LNCaP clone FGC (cell line): ENCODE measurements at regions not wholly inside any gene's neighbourhood (a gene's known extent, or its start where the extent isn't known, plus 50 kb on each side); places are given as distances from the start of the nearest gene placed in this dataset.

Experiments
- DNase-seq: peaks from one replicate; pipeline ENCODE4 v3.0.0-alpha.2; 2011; ENCODE audit warnings: low read depth
- H3K4me3 ChIP-seq: 2 replicates; pipeline ENCODE4 v1.5.1; 2011; ENCODE audit warnings: mild to moderate bottlenecking, low read depth, low read length, control low read depth
- TF ChIP-seq, protein P1 (sequence below): IDR thresholded peaks from 2 replicates; pipeline ENCODE4 v1.5.1; 2012; ENCODE audit warnings: mild to moderate bottlenecking; ENCODE audit not compliant: control insufficient read depth, insufficient read depth; ENCODE audit errors: extremely low read depth

DNA sequence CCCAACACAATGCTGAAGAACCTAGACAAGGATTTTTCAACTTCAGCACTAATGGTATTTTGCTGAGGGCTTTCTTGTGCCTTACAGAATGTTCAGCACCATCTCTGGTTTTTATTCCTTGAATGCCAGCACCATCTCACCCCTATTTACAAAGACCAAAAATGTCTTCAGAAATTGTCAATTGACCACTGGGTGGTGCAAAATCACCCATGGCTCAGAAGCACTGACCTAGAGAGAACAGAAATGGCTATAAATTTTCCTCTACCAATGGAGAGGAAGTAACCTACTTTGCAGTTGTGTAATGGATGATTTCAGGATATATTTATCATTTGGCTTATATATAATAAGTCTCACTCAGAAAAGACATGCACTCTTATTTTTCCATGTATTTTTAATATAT is 431.0 kb upstream of the IRAK1BP1 start:
- no peak overlapping the region for H3K4me3 ChIP-seq
- TF ChIP-seq, protein P1, sequence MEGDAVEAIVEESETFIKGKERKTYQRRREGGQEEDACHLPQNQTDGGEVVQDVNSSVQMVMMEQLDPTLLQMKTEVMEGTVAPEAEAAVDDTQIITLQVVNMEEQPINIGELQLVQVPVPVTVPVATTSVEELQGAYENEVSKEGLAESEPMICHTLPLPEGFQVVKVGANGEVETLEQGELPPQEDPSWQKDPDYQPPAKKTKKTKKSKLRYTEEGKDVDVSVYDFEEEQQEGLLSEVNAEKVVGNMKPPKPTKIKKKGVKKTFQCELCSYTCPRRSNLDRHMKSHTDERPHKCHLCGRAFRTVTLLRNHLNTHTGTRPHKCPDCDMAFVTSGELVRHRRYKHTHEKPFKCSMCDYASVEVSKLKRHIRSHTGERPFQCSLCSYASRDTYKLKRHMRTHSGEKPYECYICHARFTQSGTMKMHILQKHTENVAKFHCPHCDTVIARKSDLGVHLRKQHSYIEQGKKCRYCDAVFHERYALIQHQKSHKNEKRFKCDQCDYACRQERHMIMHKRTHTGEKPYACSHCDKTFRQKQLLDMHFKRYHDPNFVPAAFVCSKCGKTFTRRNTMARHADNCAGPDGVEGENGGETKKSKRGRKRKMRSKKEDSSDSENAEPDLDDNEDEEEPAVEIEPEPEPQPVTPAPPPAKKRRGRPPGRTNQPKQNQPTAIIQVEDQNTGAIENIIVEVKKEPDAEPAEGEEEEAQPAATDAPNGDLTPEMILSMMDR = peak; percentile 15; the same call in 1 of the 2 replicates
- no peak for DNase-seq

DNA sequence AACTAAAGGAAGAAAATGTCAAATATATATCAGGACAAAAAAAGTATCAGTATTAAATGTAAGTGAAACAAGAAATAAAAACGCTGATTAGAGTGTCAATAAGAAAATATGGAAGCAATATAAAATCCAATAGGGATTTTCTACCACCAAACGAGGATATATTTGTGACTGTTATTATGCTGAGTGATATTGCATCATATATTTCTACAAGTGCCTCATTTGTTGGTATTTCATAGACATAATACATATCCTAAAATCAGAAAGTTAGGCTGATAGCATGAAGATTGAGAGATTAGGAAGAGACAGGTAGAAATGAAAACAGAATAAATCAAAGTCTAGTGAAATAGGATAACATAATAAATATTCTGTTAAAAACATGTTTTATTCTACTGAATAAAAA is 429.2 kb upstream of the IRAK1BP1 start:
- H3K4me3 ChIP-seq = no peak overlapping the region
- DNase-seq = no peak
- TF ChIP-seq, protein P1 = no peak

DNA sequence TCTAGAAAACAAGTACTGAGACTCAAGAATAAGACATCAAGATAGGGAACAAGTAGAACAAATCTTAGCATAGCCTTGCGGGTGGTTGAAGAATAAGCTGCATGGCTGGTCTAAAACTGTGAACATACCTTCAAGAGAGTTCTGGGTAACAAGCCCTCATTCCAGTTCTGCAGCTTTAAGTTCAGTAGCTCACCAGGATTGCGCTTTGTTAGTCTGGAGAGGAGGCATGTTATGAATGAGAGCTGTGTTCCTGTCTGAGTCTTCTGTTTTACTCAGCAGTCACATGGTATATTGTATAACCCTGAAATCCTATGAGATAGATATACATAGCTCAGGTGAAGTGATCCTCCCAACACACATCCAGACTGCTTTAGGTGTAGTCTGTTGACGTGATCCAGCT is 406.6 kb upstream of the IRAK1BP1 start:
- H3K4me3 ChIP-seq = no peak overlapping the region
- no peak for DNase-seq
- TF ChIP-seq, protein P1 = no peak

DNA sequence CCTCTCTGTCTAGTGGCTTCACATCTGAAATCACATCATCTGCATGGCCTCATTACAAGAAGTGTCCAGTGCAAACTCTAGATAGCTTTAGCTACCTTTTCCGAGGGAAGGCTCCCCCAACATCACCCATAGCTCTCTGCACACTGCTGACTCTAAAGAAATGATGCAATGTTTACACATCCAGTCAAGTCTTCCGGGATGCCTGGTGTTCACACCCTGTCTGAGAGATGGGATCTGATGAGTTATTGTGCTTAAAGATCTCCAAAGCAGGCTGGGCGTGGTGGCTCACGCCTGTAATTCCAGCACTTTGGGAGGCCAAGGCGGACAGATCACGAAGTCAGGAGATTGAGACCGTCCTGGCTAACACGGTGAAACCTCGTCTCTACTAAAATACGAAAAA is 404.6 kb upstream of the IRAK1BP1 start:
- no peak overlapping the region for H3K4me3 ChIP-seq
- no peak for DNase-seq
- TF ChIP-seq, protein P1 = no peak

DNA sequence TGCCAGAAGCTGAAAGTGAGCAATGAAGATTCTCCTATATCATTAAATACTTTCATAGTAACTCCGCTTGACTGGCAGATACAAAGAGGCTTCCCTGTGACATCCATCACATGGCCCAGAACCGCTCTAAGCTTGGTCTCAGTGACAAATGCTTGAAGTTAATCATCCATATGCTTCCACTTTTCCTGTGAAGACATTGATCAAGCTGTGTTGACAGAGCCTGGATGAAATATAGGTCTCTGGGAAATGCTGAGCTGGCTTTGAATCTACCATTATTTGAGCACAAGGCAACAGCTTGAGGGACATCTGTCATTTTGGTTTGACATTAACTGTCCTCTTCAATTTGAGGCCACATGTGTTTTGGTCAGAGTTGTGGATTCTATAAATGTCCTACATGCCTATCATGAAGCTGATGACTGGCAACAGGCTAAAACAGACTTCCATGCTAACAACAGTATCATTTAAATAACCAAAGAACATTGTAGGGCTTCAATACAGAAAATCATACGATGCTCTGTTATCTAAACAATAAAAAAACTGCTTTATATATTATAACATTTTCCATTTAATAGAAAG is 402.2 kb upstream of the IRAK1BP1 start:
- no peak for DNase-seq
- H3K4me3 ChIP-seq = no peak overlapping the region
- TF ChIP-seq, protein P1 = no peak

DNA sequence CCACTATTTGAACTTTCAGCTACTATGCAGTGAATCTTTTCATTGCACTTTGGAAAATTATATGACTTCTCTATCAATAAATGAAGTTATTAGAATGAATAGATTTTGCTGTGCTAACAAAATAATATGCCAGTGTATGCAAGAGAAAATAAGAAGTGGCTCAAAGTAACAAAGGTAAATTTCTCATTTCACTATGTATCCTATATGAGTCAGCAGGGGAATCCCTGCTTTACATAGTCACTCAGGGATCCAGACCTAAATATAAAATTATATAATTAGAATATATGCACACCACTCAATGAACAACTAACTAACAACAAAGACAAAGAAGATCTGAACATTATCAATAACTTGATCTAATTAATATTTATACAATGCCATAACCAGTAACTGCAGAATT is 390.8 kb upstream of the IRAK1BP1 start:
- H3K4me3 ChIP-seq = no peak overlapping the region
- TF ChIP-seq, protein P1 = no peak
- DNase-seq = no peak
